Mesendoderm (in vitro differentiated cells): ENCODE measurements at regions not wholly inside any gene's neighbourhood (a gene's known extent, or its start where the extent isn't known, plus 50 kb on each side); places are given as distances from the start of the nearest gene placed in this dataset.

Source experiments
- DNase-seq: peaks from one replicate; pipeline ENCODE4 v3.0.0; 2013
- H2AK5ac ChIP-seq: 2 replicates; pipeline ENCODE4 v1.6.1; 2013; ENCODE audit warnings: low read length, inconsistent platforms
- H2BK120ac ChIP-seq: 2 replicates; pipeline ENCODE4 v1.6.1; 2013; ENCODE audit warnings: low read depth, mild to moderate bottlenecking, low read length, moderate library complexity, mixed read lengths
- H2BK15ac ChIP-seq: replicated peaks from 2 replicates; pipeline ENCODE4 v1.6.1; 2013; ENCODE audit warnings: low read depth, mild to moderate bottlenecking, moderate library complexity
- H2BK5ac ChIP-seq: 2 replicates; pipeline ENCODE4 v1.6.1; 2013; ENCODE audit warnings: low read length, inconsistent platforms
- H3K18ac ChIP-seq: 2 replicates; pipeline ENCODE4 v1.6.1; 2013; ENCODE audit warnings: mild to moderate bottlenecking, low read length, mixed read lengths
- H3K23ac ChIP-seq: one replicate; pipeline ENCODE4 v1.6.1; 2013; ENCODE audit warnings: low read length
- H3K27ac ChIP-seq: 2 replicates; pipeline ENCODE4 v1.5.1; 2013; ENCODE audit warnings: low read depth, mild to moderate bottlenecking, inconsistent platforms, low read length, moderate library complexity
- H3K27me3 ChIP-seq: 2 replicates; pipeline ENCODE4 v1.6.1; 2013; ENCODE audit warnings: low read length, control low read depth, mild to moderate bottlenecking, inconsistent platforms; ENCODE audit not compliant: insufficient read depth, poor library complexity
- H3K36me3 ChIP-seq: 2 replicates; pipeline ENCODE4 v1.6.1; 2013; ENCODE audit warnings: low read length, inconsistent platforms; ENCODE audit not compliant: control insufficient read depth, insufficient read depth
- H3K4ac ChIP-seq: one replicate; pipeline ENCODE4 v1.6.1; 2013; ENCODE audit warnings: low read depth, mild to moderate bottlenecking, low read length, moderate library complexity
- H3K4me1 ChIP-seq: 2 replicates; pipeline ENCODE4 v1.6.1; 2013; ENCODE audit warnings: low read depth, low read length, inconsistent platforms; ENCODE audit not compliant: control insufficient read depth
- H3K4me2 ChIP-seq: 2 replicates; pipeline ENCODE4 v1.6.1; 2013; ENCODE audit warnings: low read length
- H3K4me3 ChIP-seq: 2 replicates; pipeline ENCODE4 v1.5.1; 2013; ENCODE audit warnings: mild to moderate bottlenecking, low read length
- H3K56ac ChIP-seq: one replicate; pipeline ENCODE4 v1.6.1; 2013; ENCODE audit warnings: low read length
- H3K79me1 ChIP-seq: 2 replicates; pipeline ENCODE4 v1.6.1; 2013; ENCODE audit warnings: low read length, inconsistent platforms
- H3K79me2 ChIP-seq: 2 replicates; pipeline ENCODE4 v1.6.1; 2013; ENCODE audit warnings: mild to moderate bottlenecking, low read length; ENCODE audit not compliant: control insufficient read depth, insufficient read depth
- H3K9ac ChIP-seq: 2 replicates; pipeline ENCODE4 v1.6.1; 2013; ENCODE audit warnings: low read length, inconsistent platforms
- H4K5ac ChIP-seq: one replicate; pipeline ENCODE4 v1.6.1; 2013; ENCODE audit warnings: low read length
- H4K8ac ChIP-seq: one replicate; pipeline ENCODE4 v1.6.1; 2013; ENCODE audit warnings: low read depth, mild to moderate bottlenecking, control low read depth, low read length, moderate library complexity
- WGBS: extraction: QIAGEN DNeasy Blood & Tissue Kit; methylation state at CpG from one replicate; pipeline ENCODE4 v1.1.7; 2013; ENCODE audit warnings: low lambda C conversion rate, missing lambda C conversion rate; ENCODE audit not compliant: insufficient coverage; ENCODE audit errors: extremely low coverage; 5-methylcytosine and 5-hydroxymethylcytosine counted together

- H3K56ac ChIP-seq = no peak overlapping the region
- no peaks in the 10 kb centered on the region for H3K36me3 ChIP-seq
- no peaks in the 10 kb centered on the region for H3K79me1 ChIP-seq
- H3K27me3 ChIP-seq = no peaks in the 10 kb centered on the region
- no peak overlapping the region for H3K9ac ChIP-seq
- H3K4me3 ChIP-seq = no peak overlapping the region
- no peak overlapping the region for H3K4me2 ChIP-seq
- H3K18ac ChIP-seq = no peak overlapping the region
- H3K27ac ChIP-seq = no peak overlapping the region
- H4K8ac ChIP-seq = no peak overlapping the region
- no peak for DNase-seq
- no peak overlapping the region for H2AK5ac ChIP-seq
- H4K5ac ChIP-seq = no peak overlapping the region
- no peak overlapping the region for H2BK15ac ChIP-seq
- H3K23ac ChIP-seq = no peak overlapping the region
- no peak overlapping the region for H2BK5ac ChIP-seq
- no peaks in the 10 kb centered on the region for H3K4me1 ChIP-seq
- no peak overlapping the region for H2BK120ac ChIP-seq
- no peak overlapping the region for H3K4ac ChIP-seq
- H3K79me2 ChIP-seq = no peaks in the 10 kb centered on the region
These were observed 378.5 kb downstream of the FAT4 start for GRCh38 chr4:125693228-125693627.

DNA sequence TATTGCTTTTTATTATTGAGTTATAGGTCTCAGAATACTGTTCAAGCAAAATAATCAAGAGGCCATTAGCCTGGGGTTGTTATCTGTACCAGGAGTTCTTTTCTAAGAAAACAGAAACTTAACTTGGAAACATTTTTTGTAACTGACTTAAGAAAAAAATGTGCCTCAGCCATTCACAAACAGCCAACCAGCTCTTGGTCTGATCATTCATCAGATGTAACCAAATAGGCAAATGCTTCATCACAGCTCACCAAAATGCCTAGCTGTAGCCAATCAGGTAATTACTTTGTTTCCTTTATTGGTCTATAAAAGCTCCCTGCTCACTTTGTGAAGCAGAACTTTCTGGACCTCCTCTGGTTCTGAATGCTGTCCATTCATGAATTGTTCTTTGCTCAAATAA lies 387.7 kb downstream of the FAT4 start:
- no peaks in the 10 kb centered on the region for H3K27me3 ChIP-seq
- H3K4me3 ChIP-seq = no peak overlapping the region
- no peak overlapping the region for H2BK120ac ChIP-seq
- no peak overlapping the region for H2AK5ac ChIP-seq
- H4K8ac ChIP-seq = no peak overlapping the region
- no peak overlapping the region for H3K56ac ChIP-seq
- H3K4me1 ChIP-seq = no peaks in the 10 kb centered on the region
- no peak overlapping the region for H4K5ac ChIP-seq
- no peak overlapping the region for H3K4ac ChIP-seq
- no peak overlapping the region for H2BK5ac ChIP-seq
- no peak overlapping the region for H3K4me2 ChIP-seq
- no peak for DNase-seq
- H3K79me2 ChIP-seq = no peaks in the 10 kb centered on the region
- no peak overlapping the region for H2BK15ac ChIP-seq
- no peak overlapping the region for H3K23ac ChIP-seq
- H3K36me3 ChIP-seq = no peaks in the 10 kb centered on the region
- H3K18ac ChIP-seq = no peak overlapping the region
- H3K27ac ChIP-seq = no peak overlapping the region
- no peak overlapping the region for H3K9ac ChIP-seq
- H3K79me1 ChIP-seq = no peaks in the 10 kb centered on the region

DNA sequence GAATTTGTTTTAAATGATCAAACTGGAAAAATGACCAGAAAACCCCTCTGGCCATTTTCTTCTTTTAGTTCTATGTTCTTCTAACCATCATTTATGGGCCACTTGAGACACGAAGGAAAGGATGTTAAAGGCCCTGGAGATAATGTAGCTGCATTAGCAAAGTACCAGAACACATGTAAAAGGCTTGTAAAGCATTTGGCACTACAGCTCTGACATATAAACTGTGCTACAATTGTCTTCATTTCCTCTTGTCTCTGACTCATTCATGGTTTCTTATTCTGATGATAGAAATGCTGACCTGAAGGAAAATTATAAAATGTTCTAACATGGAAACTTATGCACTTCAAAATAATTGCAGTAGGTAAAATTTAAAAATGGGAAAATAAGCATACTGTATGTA lies 388.7 kb downstream of the FAT4 start:
- H3K36me3 ChIP-seq = no peaks in the 10 kb centered on the region
- no peak overlapping the region for H3K9ac ChIP-seq
- no peak overlapping the region for H3K4me3 ChIP-seq
- no peaks in the 10 kb centered on the region for H3K79me2 ChIP-seq
- H3K79me1 ChIP-seq = no peaks in the 10 kb centered on the region
- no peak overlapping the region for H3K18ac ChIP-seq
- H4K5ac ChIP-seq = no peak overlapping the region
- no peak overlapping the region for H3K4ac ChIP-seq
- no peak overlapping the region for H3K27ac ChIP-seq
- no peaks in the 10 kb centered on the region for H3K27me3 ChIP-seq
- H3K4me1 ChIP-seq = no peaks in the 10 kb centered on the region
- no peak overlapping the region for H3K56ac ChIP-seq
- no peak overlapping the region for H4K8ac ChIP-seq
- no CpG with 5 or more reads among the region's 1 CpG for WGBS
- no peak overlapping the region for H3K4me2 ChIP-seq
- H3K23ac ChIP-seq = no peak overlapping the region
- H2BK15ac ChIP-seq = no peak overlapping the region
- no peak overlapping the region for H2BK5ac ChIP-seq
- no peak overlapping the region for H2BK120ac ChIP-seq
- no peak for DNase-seq
- H2AK5ac ChIP-seq = no peak overlapping the region

GRCh38 chr4:125704726-125705125 lies 390.0 kb downstream of the FAT4 start:
- Histone ChIP-seq H3K23ac (no peak overlapping the region), H3K4me1 (no peaks in the 10 kb centered on the region), H3K56ac (no peak overlapping the region), H3K18ac (no peak overlapping the region), H3K36me3 (no peaks in the 10 kb centered on the region), H2BK120ac (no peak overlapping the region), H3K79me2 (no peaks in the 10 kb centered on the region), H3K4me3 (no peak overlapping the region), H4K8ac (no peak overlapping the region), H2BK15ac (no peak overlapping the region), H2BK5ac (no peak overlapping the region), H3K4me2 (no peak overlapping the region), H3K27me3 (no peaks in the 10 kb centered on the region), H3K27ac (no peak overlapping the region), H2AK5ac (no peak overlapping the region), H4K5ac (no peak overlapping the region), H3K4ac (no peak overlapping the region), H3K79me1 (no peaks in the 10 kb centered on the region), H3K9ac (no peak overlapping the region)
- peak; percentile 47 for DNase-seq
- WGBS = no CpG with 5 or more reads among the region's 3 CpGs

DNA sequence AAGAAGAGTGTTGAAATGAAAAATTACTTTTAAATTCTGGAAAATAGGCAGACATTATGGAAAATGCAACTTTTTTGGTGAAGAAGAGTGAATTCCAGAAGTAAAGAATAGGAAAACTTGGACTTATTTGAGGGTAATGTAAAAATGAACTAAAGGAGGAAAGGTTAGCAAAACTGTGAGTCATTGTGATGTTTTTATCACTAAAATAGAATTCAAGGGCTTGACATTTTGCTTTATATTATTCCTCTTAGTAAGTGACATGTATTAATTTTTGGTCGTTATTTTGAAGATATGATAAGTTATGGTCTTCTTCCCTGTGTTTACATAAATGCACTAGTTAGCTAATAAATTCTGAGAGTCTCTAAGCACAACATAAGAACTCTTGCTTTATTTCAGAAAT lies 390.9 kb downstream of the FAT4 start:
- no peak overlapping the region for H2BK15ac ChIP-seq
- no peak overlapping the region for H3K4ac ChIP-seq
- H3K4me3 ChIP-seq = no peak overlapping the region
- H4K8ac ChIP-seq = no peak overlapping the region
- H2BK120ac ChIP-seq = no peak overlapping the region
- no peak overlapping the region for H4K5ac ChIP-seq
- WGBS = 100% methylated on average over 1 of the region's 1 CpG
- H3K18ac ChIP-seq = no peak overlapping the region
- H3K4me1 ChIP-seq = no peaks in the 10 kb centered on the region
- H2BK5ac ChIP-seq = no peak overlapping the region
- no peak overlapping the region for H3K4me2 ChIP-seq
- H3K79me2 ChIP-seq = no peaks in the 10 kb centered on the region
- H3K56ac ChIP-seq = no peak overlapping the region
- DNase-seq = no peak
- no peak overlapping the region for H3K23ac ChIP-seq
- no peak overlapping the region for H2AK5ac ChIP-seq
- no peaks in the 10 kb centered on the region for H3K27me3 ChIP-seq
- H3K27ac ChIP-seq = no peak overlapping the region
- no peaks in the 10 kb centered on the region for H3K79me1 ChIP-seq
- no peaks in the 10 kb centered on the region for H3K36me3 ChIP-seq
- no peak overlapping the region for H3K9ac ChIP-seq

- no CpG with 5 or more reads among the region's 17 CpGs for WGBS
These were observed 392.6 kb downstream of the FAT4 start for GRCh38 chr4:125707397-125707796.

More at GRCh38 chr4:125707397-125707796, 392.6 kb downstream of the FAT4 start:
- H4K8ac ChIP-seq = no peak overlapping the region
- H3K27ac ChIP-seq = no peak overlapping the region
- no peaks in the 10 kb centered on the region for H3K79me1 ChIP-seq
- DNase-seq = no peak
- no peak overlapping the region for H3K56ac ChIP-seq
- no peaks in the 10 kb centered on the region for H3K79me2 ChIP-seq
- H3K4me2 ChIP-seq = no peak overlapping the region
- H3K4ac ChIP-seq = no peak overlapping the region
- no peaks in the 10 kb centered on the region for H3K36me3 ChIP-seq
- H3K9ac ChIP-seq = no peak overlapping the region
- H2BK5ac ChIP-seq = no peak overlapping the region
- H2BK15ac ChIP-seq = no peak overlapping the region
- no peaks in the 10 kb centered on the region for H3K27me3 ChIP-seq
- H2BK120ac ChIP-seq = no peak overlapping the region
- H3K4me3 ChIP-seq = no peak overlapping the region
- no peak overlapping the region for H3K18ac ChIP-seq
- no peaks in the 10 kb centered on the region for H3K4me1 ChIP-seq
- H4K5ac ChIP-seq = no peak overlapping the region
- H3K23ac ChIP-seq = no peak overlapping the region
- no peak overlapping the region for H2AK5ac ChIP-seq
